Sigmoid colon (tissue), 6 donors: ENCODE measurements at regions not wholly inside any gene's neighbourhood (a gene's known extent, or its start where the extent isn't known, plus 50 kb on each side); places are given as distances from the start of the nearest gene placed in this dataset.
"Not testable (repeated sequence)": the region's sequence is repeated elsewhere in the genome, so short reads cannot be mapped to it uniquely, and the experiment has no call there.

Experiments used
- DNase-seq: peaks from one replicate; pipeline ENCODE4 v3.0.0-alpha.2; 2019
- H3K27ac ChIP-seq, 4 donors: fragments of 200-600 bp; sonication (generic); one replicate each; pipeline ENCODE4 v1.5.1; 2016 to 2019; ENCODE audit warnings: mild to moderate bottlenecking in 1 of 4
- H3K27me3 ChIP-seq, 3 donors: fragments of 200-600 bp; sonication (generic); one replicate each; pipeline ENCODE4 v1.5.1; 2019; ENCODE audit warnings: mild to moderate bottlenecking in 1 of 3
- H3K36me3 ChIP-seq, 4 donors: fragments of 200-600 bp; sonication (generic); one replicate each; pipeline ENCODE4 v1.5.1; 2016 to 2019
- H3K4me1 ChIP-seq, 4 donors: fragments of 200-600 bp; sonication (generic); one replicate each; pipeline ENCODE4 v1.5.1; 2017 to 2019
- H3K4me3 ChIP-seq, 4 donors: fragments of 200-600 bp; sonication (generic); one replicate each; pipeline ENCODE4 v1.5.1; 2017 to 2019; ENCODE audit warnings: mild to moderate bottlenecking in 2 of 4, moderate library complexity in 1 of 4
- H3K9me3 ChIP-seq, 4 donors: fragments of 200-600 bp in 3 of 4; sonication (generic) in 3 of 4; one replicate each; pipeline versions ENCODE4 v1.5.1 to v1.6.1; 2013 to 2019
- EP300 ChIP-seq, 4 donors: sonication (generic); formaldehyde crosslinking; IDR thresholded peaks; one replicate each; pipeline ENCODE4 v1.6.1; 2017; ENCODE audit warnings: antibody characterized with exemption in 4 of 4
- POLR2A ChIP-seq, 2 donors: fragments of 450-650 bp; IDR thresholded peaks; one replicate each; pipeline ENCODE4 v1.6.1; 2016; ENCODE audit warnings: antibody characterized with exemption in 2 of 2, mild to moderate bottlenecking in 2 of 2, moderate library complexity in 2 of 2
- POLR2AphosphoS5 ChIP-seq, 4 donors: sonication (generic); formaldehyde crosslinking; IDR thresholded peaks; one replicate each; pipeline ENCODE4 v1.6.1; 2017; ENCODE audit warnings: antibody characterized with exemption in 4 of 4
- WGBS, 2 donors: extraction: QIAGEN DNeasy Blood & Tissue Kit; methylation state at CpG; one replicate each; pipeline ENCODE4 v1.1.7; 2013; 5-methylcytosine and 5-hydroxymethylcytosine counted together
- intact Hi-C: fragments of 100-400 bp; cut with DNase I; formaldehyde crosslinking; loops from one replicate; pipeline ENCODE4 v1.15.1; 2023
- TF ChIP-seq, protein P1 (sequence below), 4 experiments: fragments of 450-650 bp in 3 of 4; fragments of 200-600 bp in 1 of 4; IDR thresholded peaks; one replicate each; pipeline ENCODE4 v1.5.1; 2016 to 2019; ENCODE audit warnings: antibody characterized with exemption in 4 of 4, mild to moderate bottlenecking in 3 of 4, moderate library complexity in 2 of 4
- donor health status: healthy with polysubstance abuse.
- donor health status: healthy.

- Histone ChIP-seq H3K4me3 (no peak overlapping the region), H3K27ac (peak overlapping the region in 2 of 4 donors; percentile 29 to 49), H3K9me3 (no peaks in the 10 kb centered on the region), H3K36me3 (no peaks in the 10 kb centered on the region), H3K27me3 (no peaks in the 10 kb centered on the region), H3K4me1 (no peaks in the 10 kb centered on the region)
- WGBS, 2 donors: 67 to 79% methylated on average over 5 of the region's 5 CpGs
- intact Hi-C loops: no loop called here
- TF ChIP-seq, protein P1, sequence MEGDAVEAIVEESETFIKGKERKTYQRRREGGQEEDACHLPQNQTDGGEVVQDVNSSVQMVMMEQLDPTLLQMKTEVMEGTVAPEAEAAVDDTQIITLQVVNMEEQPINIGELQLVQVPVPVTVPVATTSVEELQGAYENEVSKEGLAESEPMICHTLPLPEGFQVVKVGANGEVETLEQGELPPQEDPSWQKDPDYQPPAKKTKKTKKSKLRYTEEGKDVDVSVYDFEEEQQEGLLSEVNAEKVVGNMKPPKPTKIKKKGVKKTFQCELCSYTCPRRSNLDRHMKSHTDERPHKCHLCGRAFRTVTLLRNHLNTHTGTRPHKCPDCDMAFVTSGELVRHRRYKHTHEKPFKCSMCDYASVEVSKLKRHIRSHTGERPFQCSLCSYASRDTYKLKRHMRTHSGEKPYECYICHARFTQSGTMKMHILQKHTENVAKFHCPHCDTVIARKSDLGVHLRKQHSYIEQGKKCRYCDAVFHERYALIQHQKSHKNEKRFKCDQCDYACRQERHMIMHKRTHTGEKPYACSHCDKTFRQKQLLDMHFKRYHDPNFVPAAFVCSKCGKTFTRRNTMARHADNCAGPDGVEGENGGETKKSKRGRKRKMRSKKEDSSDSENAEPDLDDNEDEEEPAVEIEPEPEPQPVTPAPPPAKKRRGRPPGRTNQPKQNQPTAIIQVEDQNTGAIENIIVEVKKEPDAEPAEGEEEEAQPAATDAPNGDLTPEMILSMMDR (IDR thresholded peaks at IDR 0.05): no peak
- no peak for TF ChIP-seq POLR2A (IDR thresholded peaks at IDR 0.05)
- TF ChIP-seq EP300 (IDR thresholded peaks at IDR 0.05): no peak
- TF ChIP-seq POLR2AphosphoS5 (IDR thresholded peaks at IDR 0.05): no peak
- peak; percentile 72 for DNase-seq
Observed at GRCh38 chr4:87716371-87717265, 66.5 kb downstream of the DMP1 start.

DNA sequence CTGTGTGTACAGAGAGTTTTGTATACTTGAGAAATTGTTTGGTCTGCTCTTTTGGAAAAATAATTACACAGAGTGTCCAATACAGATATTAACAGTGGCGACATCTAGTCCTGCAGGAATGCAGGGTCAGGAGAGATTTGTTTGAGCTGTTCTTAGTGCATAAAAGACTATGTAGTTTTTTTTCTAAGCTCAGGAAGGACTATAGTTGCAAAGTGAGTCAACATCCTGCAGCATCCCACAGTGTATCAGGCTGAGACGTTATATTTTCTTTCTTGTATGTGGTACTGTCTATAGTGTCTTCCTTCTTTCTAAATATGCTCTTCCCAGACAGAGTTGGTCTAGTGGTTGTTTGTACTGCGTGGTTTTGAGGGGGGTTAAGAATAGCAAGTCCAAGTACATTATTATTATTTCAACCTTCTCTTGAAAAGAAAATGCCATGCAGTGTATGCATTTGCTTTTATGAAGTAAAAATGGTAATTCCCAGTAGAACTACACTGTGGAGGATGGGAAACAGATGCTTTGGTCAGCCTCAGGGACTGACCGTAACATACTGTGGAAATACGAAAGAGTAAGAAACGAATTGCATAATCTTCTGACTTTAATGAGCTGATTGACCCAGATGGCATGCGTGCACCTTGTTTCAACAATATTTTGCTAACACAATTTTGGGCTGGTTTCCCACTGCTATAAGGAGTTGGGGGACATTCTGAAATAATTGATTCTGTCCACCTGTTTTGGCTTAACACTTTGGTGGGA is 67.4 kb downstream of the DMP1 start:
- H3K4me1 ChIP-seq: no peaks in the 10 kb centered on the region
- DNase-seq: no peak
- TF ChIP-seq EP300 (IDR thresholded peaks at IDR 0.05) (no peak), POLR2AphosphoS5 (IDR thresholded peaks at IDR 0.05) (peak in 1 of 4 donors; percentile 7)
- no peaks in the 10 kb centered on the region for H3K27me3 ChIP-seq
- H3K9me3 ChIP-seq: no peaks in the 10 kb centered on the region
- H3K36me3 ChIP-seq: no peaks in the 10 kb centered on the region
- H3K27ac ChIP-seq: peak overlapping the region in 3 of 4 donors; percentile 13 to 49 (median 29)
- intact Hi-C loops: no loop called here
- 74 to 80% methylated on average over 7 of the region's 7 CpGs for WGBS, 2 donors
- H3K4me3 ChIP-seq: no peak overlapping the region

DNA sequence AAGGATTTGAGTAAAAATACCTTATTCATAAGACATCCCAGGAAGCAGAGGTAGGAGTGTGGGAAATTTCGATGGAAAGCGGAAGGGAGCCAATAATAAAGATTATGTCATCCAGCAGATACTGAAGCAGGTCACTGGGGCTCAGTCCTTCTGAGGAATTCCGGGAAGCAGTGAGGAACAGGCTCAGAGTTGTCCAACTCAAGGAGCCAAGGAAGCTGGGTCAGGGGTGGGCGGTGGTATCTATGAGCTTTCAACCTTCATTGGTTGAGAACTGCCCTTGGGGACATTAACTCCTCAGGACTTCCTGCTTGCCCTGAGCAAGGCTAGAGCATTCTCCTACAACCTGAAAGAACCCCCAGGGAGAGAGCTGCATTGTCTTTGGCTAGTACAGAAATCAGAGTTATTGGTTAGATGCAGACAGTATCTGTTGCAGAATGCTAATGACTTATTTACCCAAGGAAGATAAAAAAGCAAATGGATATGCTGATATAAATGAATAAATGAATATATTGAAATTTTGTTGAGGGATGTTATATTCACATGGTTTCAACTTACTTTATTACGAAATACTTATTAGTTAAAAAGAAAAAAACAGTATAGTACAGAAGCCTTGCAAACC is 68.2 kb downstream of the DMP1 start:
- Histone ChIP-seq H3K9me3 (no peaks in the 10 kb centered on the region), H3K27ac (no peak overlapping the region), H3K4me3 (no peak overlapping the region), H3K4me1 (no peaks in the 10 kb centered on the region), H3K27me3 (no peaks in the 10 kb centered on the region), H3K36me3 (no peaks in the 10 kb centered on the region)
- TF ChIP-seq EP300 (IDR thresholded peaks at IDR 0.05): no peak
- no peak for TF ChIP-seq POLR2A (IDR thresholded peaks at IDR 0.05)
- TF ChIP-seq, protein P1 (IDR thresholded peaks at IDR 0.05): no peak
- TF ChIP-seq POLR2AphosphoS5 (IDR thresholded peaks at IDR 0.05): no peak
- intact Hi-C loops: no loop called here
- DNase-seq: no peak
- WGBS, 2 donors: 80 to 87% methylated on average over 5 of the region's 5 CpGs

GRCh38 chr4:87720094-87720691 is 70.1 kb downstream of the DMP1 start:
- no peaks in the 10 kb centered on the region for H3K9me3 ChIP-seq
- no peak for DNase-seq
- intact Hi-C loops: no loop called here
- H3K36me3 ChIP-seq: no peaks in the 10 kb centered on the region
- no peak overlapping the region for H3K4me3 ChIP-seq
- H3K27me3 ChIP-seq: no peaks in the 10 kb centered on the region
- H3K4me1 ChIP-seq: no peaks in the 10 kb centered on the region
- TF ChIP-seq, protein P1 (IDR thresholded peaks at IDR 0.05): no peak
- TF ChIP-seq POLR2A (IDR thresholded peaks at IDR 0.05): no peak
- no peak for TF ChIP-seq POLR2AphosphoS5 (IDR thresholded peaks at IDR 0.05)
- TF ChIP-seq EP300 (IDR thresholded peaks at IDR 0.05): no peak
- H3K27ac ChIP-seq: no peak overlapping the region
- WGBS, 2 donors: 59 to 79% methylated on average over 1 of the region's 1 CpG

DNA sequence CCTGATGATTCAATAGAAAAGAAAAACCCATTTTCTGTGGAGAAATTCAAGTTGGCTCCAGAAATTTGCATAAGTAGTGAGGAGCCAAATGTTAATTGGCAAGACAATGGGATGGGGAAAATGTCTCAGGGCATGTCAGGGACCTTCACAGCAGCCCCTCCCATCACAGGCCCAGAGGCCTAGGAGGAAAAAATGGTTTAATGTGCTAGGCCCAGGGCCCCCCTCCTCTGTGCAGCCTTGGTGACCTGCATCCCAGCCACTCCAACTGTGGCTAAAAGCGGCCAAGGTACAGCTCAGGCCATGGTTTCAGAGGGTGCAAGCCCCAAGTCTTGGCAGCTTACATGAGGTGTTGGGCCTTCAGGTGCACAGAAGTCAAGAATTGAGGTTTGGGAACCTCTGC is 74.1 kb upstream of the IBSP start:
- H3K27ac ChIP-seq, H3K27me3 ChIP-seq, H3K36me3 ChIP-seq, intact Hi-C loops, H3K4me3 ChIP-seq, H3K4me1 ChIP-seq, DNase-seq, H3K9me3 ChIP-seq: not testable (repeated sequence)
- WGBS, 2 donors: 84 to 93% methylated on average over 1 of the region's 1 CpG
